IMR-90 (cell line): ENCODE measurements at regions not wholly inside any gene's neighbourhood (a gene's known extent, or its start where the extent isn't known, plus 50 kb on each side); places are given as distances from the start of the nearest gene placed in this dataset.

Experiments used
- ATAC-seq: fragments of 200-7000 bp; cut with Tn5 transposase; 2 replicates; pipeline ENCODE4 v1.9.1; 2020; ENCODE audit warnings: low read depth, mild to moderate bottlenecking, moderate library complexity
- BruUV-seq: library from RNA; stranded (reverse); fragments of 400-500 nt; replicated peaks from 2 replicates; lab custom pipeline; 2021; lab: Mats Ljungman, UMichigan
- CTCF ChIA-PET: fragments of 300-600 bp; formaldehyde crosslinking; extraction: SDS; loops from one replicate; lab custom pipeline; 2021; ENCODE audit warnings: antibody characterized with exemption; lab: Yijun Ruan, JAX
- POLR2A ChIA-PET: fragments of 300-600 bp; sonication (Branson Sonifier 250); formaldehyde crosslinking; loops from one replicate; lab custom pipeline; 2022; ENCODE audit warnings: antibody characterized with exemption; ENCODE audit not compliant: unreplicated experiment; lab: Charles Lee
- DNase-seq: peaks from one replicate; pipeline ENCODE4 v3.0.0; 2013
- H2AFZ ChIP-seq: replicated peaks from 2 replicates; pipeline ENCODE3; 2013; ENCODE audit warnings: low read length, mild to moderate bottlenecking; ENCODE audit not compliant: poor library complexity
- H2AK5ac ChIP-seq: 2 replicates; pipeline ENCODE4 v1.6.1; 2013; ENCODE audit warnings: low read depth, low read length, inconsistent platforms
- H2AK9ac ChIP-seq: replicated peaks from 2 replicates; pipeline ENCODE3; 2013; ENCODE audit warnings: mild to moderate bottlenecking, low read depth, low read length, moderate library complexity; ENCODE audit not compliant: poor library complexity
- H2BK120ac ChIP-seq: 2 replicates; pipeline ENCODE4 v1.6.1; 2013; ENCODE audit warnings: low read depth, low read length, inconsistent platforms
- H2BK15ac ChIP-seq: 3 replicates; pipeline ENCODE4 v1.6.1; 2013; ENCODE audit warnings: low read depth, low read length, inconsistent platforms
- H2BK20ac ChIP-seq: 2 replicates; pipeline ENCODE4 v1.6.1; 2013; ENCODE audit warnings: low read depth, mild to moderate bottlenecking, inconsistent platforms, low read length, moderate library complexity
- H2BK5ac ChIP-seq: 2 replicates; pipeline ENCODE4 v1.6.1; 2013; ENCODE audit warnings: mild to moderate bottlenecking, low read depth, low read length, inconsistent platforms; ENCODE audit not compliant: poor library complexity, severe bottlenecking
- H3K14ac ChIP-seq: replicated peaks from 2 replicates; pipeline ENCODE4 v1.6.1; 2013; ENCODE audit warnings: low read depth, low read length, inconsistent platforms
- H3K18ac ChIP-seq: 2 replicates; pipeline ENCODE4 v1.6.1; 2013; ENCODE audit warnings: low read depth, low read length, control low read depth
- H3K23ac ChIP-seq: 2 replicates; pipeline ENCODE4 v1.6.1; 2013; ENCODE audit warnings: low read depth, low read length, inconsistent platforms
- H3K27ac ChIP-seq: 2 replicates; pipeline ENCODE4 v1.5.1; 2013; ENCODE audit warnings: mild to moderate bottlenecking, control low read depth, low read length; ENCODE audit not compliant: insufficient read depth
- H3K27me3 ChIP-seq: 2 replicates; pipeline ENCODE4 v1.6.1; 2013; ENCODE audit warnings: low read length; ENCODE audit not compliant: control insufficient read depth, insufficient read depth
- H3K36me3 ChIP-seq: 2 replicates; pipeline ENCODE4 v1.6.1; 2013; ENCODE audit warnings: low read length, mixed read lengths; ENCODE audit not compliant: control insufficient read depth, insufficient read depth
- H3K4ac ChIP-seq: 2 replicates; pipeline ENCODE4 v1.6.1; 2013; ENCODE audit warnings: low read depth, low read length, inconsistent platforms
- H3K4me1 ChIP-seq: 2 replicates; pipeline ENCODE4 v1.6.1; 2013; ENCODE audit warnings: low read length, mixed read lengths; ENCODE audit not compliant: control insufficient read depth, insufficient read depth
- H3K4me2 ChIP-seq: 2 replicates; pipeline ENCODE4 v1.6.1; 2013; ENCODE audit warnings: low read depth, mild to moderate bottlenecking, control low read depth, low read length, moderate library complexity
- H3K4me3 ChIP-seq: 2 replicates; pipeline ENCODE4 v1.5.1; 2013; ENCODE audit warnings: low read depth, mild to moderate bottlenecking, control low read depth, low read length, moderate library complexity; ENCODE audit not compliant: insufficient read depth
- H3K56ac ChIP-seq: 2 replicates; pipeline ENCODE4 v1.6.1; 2013; ENCODE audit warnings: low read length, inconsistent platforms; ENCODE audit not compliant: insufficient read depth; ENCODE audit errors: extremely low read depth
- H3K79me1 ChIP-seq, 2 experiments: 2 replicates each; pipeline ENCODE4 v1.6.1; 2013; ENCODE audit warnings: low read length in 2 of 2, inconsistent platforms in 1 of 2, low read depth in 1 of 2
- H3K9ac ChIP-seq: 2 replicates; pipeline ENCODE4 v1.6.1; 2013; ENCODE audit warnings: low read depth, low read length, control low read depth
- H3K9me1 ChIP-seq: 2 replicates; pipeline ENCODE4 v1.6.1; 2013; ENCODE audit warnings: low read length, inconsistent platforms; ENCODE audit not compliant: insufficient read depth
- H3K9me3 ChIP-seq: 2 replicates; pipeline ENCODE4 v1.6.1; 2013; ENCODE audit warnings: low read length; ENCODE audit not compliant: control insufficient read depth, insufficient read depth
- H4K20me1 ChIP-seq: 2 replicates; pipeline ENCODE4 v1.6.1; 2013; ENCODE audit warnings: low read length, inconsistent platforms; ENCODE audit not compliant: insufficient read depth
- H4K5ac ChIP-seq: 2 replicates; pipeline ENCODE4 v1.6.1; 2013; ENCODE audit warnings: mild to moderate bottlenecking, low read depth, low read length, control low read depth
- H4K8ac ChIP-seq, 2 experiments: 2 replicates each; pipeline ENCODE4 v1.6.1; 2013; ENCODE audit warnings: low read depth in 2 of 2, low read length in 2 of 2, control low read depth in 1 of 2, inconsistent platforms in 1 of 2
- H4K91ac ChIP-seq: 2 replicates; pipeline ENCODE4 v1.6.1; 2013; ENCODE audit warnings: low read depth, low read length, inconsistent platforms; ENCODE audit not compliant: insufficient read depth
- BHLHE40 ChIP-seq: fragments of 150-350 bp; IDR thresholded peaks from 2 replicates; pipeline ENCODE4 v1.6.1; 2016; ENCODE audit warnings: mild to moderate bottlenecking, low read depth, low read length
- CEBPB ChIP-seq: IDR thresholded peaks from 2 replicates; pipeline ENCODE4 v1.6.1; 2012; ENCODE audit warnings: low read depth, low read length, improper control_type of control experiment
- CHD1 ChIP-seq: IDR thresholded peaks from 2 replicates; pipeline ENCODE4 v1.6.1; 2012; ENCODE audit warnings: low read depth, low read length, improper control_type of control experiment
- CTCF ChIP-seq: conservative IDR thresholded peaks from 2 replicates; pipeline ENCODE4 v1.5.1; 2012; ENCODE audit warnings: mild to moderate bottlenecking, low read depth, low read length, improper control_type of control experiment
- ELK1 ChIP-seq: fragments of 150-350 bp; IDR thresholded peaks from 2 replicates; pipeline ENCODE4 v1.6.1; 2016; ENCODE audit warnings: low read depth, mild to moderate bottlenecking, low read length, moderate library complexity, borderline replicate concordance
- FOS ChIP-seq: fragments of 150-350 bp; IDR thresholded peaks from 2 replicates; pipeline ENCODE4 v1.6.1; 2016; ENCODE audit warnings: low read depth, low read length
- MAFK ChIP-seq: IDR thresholded peaks from 2 replicates; pipeline ENCODE4 v1.6.1; 2012; ENCODE audit warnings: low read depth, low read length, improper control_type of control experiment
- MAZ ChIP-seq: IDR thresholded peaks from 2 replicates; pipeline ENCODE4 v1.6.1; 2012; ENCODE audit warnings: low read depth, mild to moderate bottlenecking, low read length, improper control_type of control experiment, moderate library complexity, borderline replicate concordance
- MXI1 ChIP-seq: IDR thresholded peaks from 2 replicates; pipeline ENCODE4 v1.6.1; 2012; ENCODE audit warnings: low read depth, mild to moderate bottlenecking, low read length, moderate library complexity, borderline replicate concordance
- NFE2L2 ChIP-seq: fragments of 150-350 bp; IDR thresholded peaks from 2 replicates; pipeline ENCODE4 v1.6.1; 2016; ENCODE audit warnings: low read depth, mild to moderate bottlenecking, low read length
- POLR2A ChIP-seq: IDR thresholded peaks from 2 replicates; pipeline ENCODE4 v1.6.1; 2012; ENCODE audit warnings: mild to moderate bottlenecking, low read depth, low read length
- RAD21 ChIP-seq: IDR thresholded peaks from 2 replicates; pipeline ENCODE4 v1.6.1; 2012; ENCODE audit warnings: low read length, improper control_type of control experiment
- RCOR1 ChIP-seq: IDR thresholded peaks from 2 replicates; pipeline ENCODE4 v1.6.1; 2012; ENCODE audit warnings: mild to moderate bottlenecking, low read length, improper control_type of control experiment; ENCODE audit not compliant: insufficient replicate concordance
- RFX5 ChIP-seq: IDR thresholded peaks from 2 replicates; pipeline ENCODE4 v1.8.0; 2012; ENCODE audit warnings: low read depth, mild to moderate bottlenecking, low read length, moderate library complexity
- SMC3 ChIP-seq: fragments of 150-350 bp; IDR thresholded peaks from 2 replicates; pipeline ENCODE4 v1.6.1; 2016; ENCODE audit warnings: low read depth, mild to moderate bottlenecking, antibody characterized with exemption, low read length, moderate library complexity
- USF2 ChIP-seq: fragments of 150-350 bp; IDR thresholded peaks from 2 replicates; pipeline ENCODE4 v1.6.1; 2017; ENCODE audit warnings: mild to moderate bottlenecking, antibody characterized with exemption, low read length, low read depth
- WGBS, 2 experiments: methylation state at CpG; one replicate each; pipeline versions ENCODE4 v1.1.5 to v1.1.7; 2013; ENCODE audit warnings: missing lambda C conversion rate in 2 of 2; ENCODE audit not compliant: insufficient read length in 1 of 2; ENCODE audit errors: extremely low coverage in 2 of 2; 5-methylcytosine and 5-hydroxymethylcytosine counted together
- dilution Hi-C: fragments of 300-500 bp; cut with HindIII; formaldehyde crosslinking; loops from one replicate; pipeline ENCODE4 v1.14.3; 2018; ENCODE audit warnings: low sequenced_read_pairs; ENCODE audit not compliant: unreplicated experiment
- in situ Hi-C: fragments of 300-500 bp; cut with MboI; formaldehyde crosslinking; loops from 3 replicates; pipeline ENCODE4 v1.14.3; 2019; ENCODE audit warnings: low sequenced_read_pairs, inconsistent platforms, mixed read lengths
- intact Hi-C: fragments of 100-400 bp; cut with micrococcal nuclease; formaldehyde crosslinking; loops from 2 replicates; pipeline ENCODE4 v1.10.0; 2022

GRCh38 chr3:159186581-159186980 is 384.7 kb downstream of the MFSD1 start:
- no TSS peak for BruUV-seq
- no peak overlapping the region for H3K18ac ChIP-seq
- CTCF ChIA-PET = interaction anchor here (1.1 kb wide), 1 partner anchor 30 kb away, joined by 3 read pairs; no protein-coding TSS in a partner anchor

More at GRCh38 chr3:159186581-159186980, 384.7 kb downstream of the MFSD1 start:
- no peak for DNase-seq
- H4K8ac ChIP-seq = no peak overlapping the region
- no peak overlapping the region for H2AK5ac ChIP-seq
- H3K79me1 ChIP-seq = no peaks in the 10 kb centered on the region
- H3K23ac ChIP-seq = no peak overlapping the region
- H3K4me3 ChIP-seq = no peak overlapping the region
- dilution Hi-C loops = no loop called here
- intact Hi-C loops = no loop called here
- H3K4me2 ChIP-seq = no peak overlapping the region
- H2BK5ac ChIP-seq = no peak overlapping the region
- no peak overlapping the region for H2AK9ac ChIP-seq
- no peaks in the 10 kb centered on the region for H3K9me1 ChIP-seq
- no peak for TF ChIP-seq CTCF
- TF ChIP-seq RAD21 = no peak
- TF ChIP-seq MXI1 = no peak
- TF ChIP-seq POLR2A = no peak
- no peak for TF ChIP-seq MAZ
- TF ChIP-seq NFE2L2 = no peak
- TF ChIP-seq RFX5 = no peak
- TF ChIP-seq USF2 = no peak
- no peak for TF ChIP-seq ELK1
- TF ChIP-seq RCOR1 = no peak
- no peak for TF ChIP-seq CEBPB
- no peak for TF ChIP-seq FOS
- no peak for TF ChIP-seq MAFK
- no peak for TF ChIP-seq CHD1
- no peak for TF ChIP-seq BHLHE40
- no peak for TF ChIP-seq SMC3
- WGBS, 2 experiments = no CpG with 5 or more reads among the region's 2 CpGs
- no peaks in the 10 kb centered on the region for H3K36me3 ChIP-seq
- no peak overlapping the region for H2BK15ac ChIP-seq
- no peak overlapping the region for H2AFZ ChIP-seq
- no peak overlapping the region for H2BK120ac ChIP-seq
- no peak overlapping the region for H4K5ac ChIP-seq
- H3K14ac ChIP-seq = no peak overlapping the region
- H3K4me1 ChIP-seq = no peaks in the 10 kb centered on the region
- in situ Hi-C loops = no loop called here
- no peaks in the 10 kb centered on the region for H4K20me1 ChIP-seq
- POLR2A ChIA-PET = no interaction called here
- no peaks in the 10 kb centered on the region for H3K27me3 ChIP-seq
- H3K9ac ChIP-seq = no peak overlapping the region
- no peaks in the 10 kb centered on the region for H3K9me3 ChIP-seq
- H3K56ac ChIP-seq = no peak overlapping the region
- no peak overlapping the region for H4K91ac ChIP-seq
- H3K4ac ChIP-seq = no peak overlapping the region
- ATAC-seq = no peak
- H3K27ac ChIP-seq = no peak overlapping the region
- H2BK20ac ChIP-seq = no peak overlapping the region
